Tibial nerve (tissue), 4 donors: ENCODE measurements at regions not wholly inside any gene's neighbourhood (a gene's known extent, or its start where the extent isn't known, plus 50 kb on each side); places are given as distances from the start of the nearest gene placed in this dataset.

ENCODE experiments used
- DNase-seq, 2 donors: peaks; one replicate each; pipeline ENCODE4 v3.0.0-alpha.2; 2019; ENCODE audit warnings: low spot score in 2 of 2
- H3K27ac ChIP-seq, 4 donors: fragments of 200-600 bp; sonication (generic) in 3 of 4; one replicate each; pipeline ENCODE4 v1.5.1; 2017 to 2019; ENCODE audit warnings: mild to moderate bottlenecking in 1 of 4
- H3K27me3 ChIP-seq, 2 donors: fragments of 200-600 bp; sonication (generic) in 1 of 2; one replicate each; pipeline versions ENCODE4 v1.5.1 to v1.6.0; 2017 to 2019
- H3K36me3 ChIP-seq, 3 donors: fragments of 200-600 bp; sonication (generic); one replicate each; pipeline ENCODE4 v1.5.1; 2018 to 2019
- H3K4me1 ChIP-seq, 4 donors: fragments of 200-600 bp; sonication (generic) in 3 of 4; one replicate each; pipeline ENCODE4 v1.5.1; 2017 to 2019
- H3K4me3 ChIP-seq, 4 donors: fragments of 200-600 bp; sonication (generic) in 3 of 4; one replicate each; pipeline ENCODE4 v1.5.1; 2017 to 2019; ENCODE audit warnings: mild to moderate bottlenecking in 1 of 4, moderate library complexity in 1 of 4
- H3K9me3 ChIP-seq, 4 donors: fragments of 200-600 bp; sonication (generic) in 3 of 4; one replicate each; pipeline ENCODE4 v1.5.1; 2017 to 2019
- CTCF ChIP-seq, 5 experiments: fragments of 200-600 bp in 3 of 5; fragments of 450-650 bp in 2 of 5; sonication (generic) in 3 of 5; IDR thresholded peaks; one replicate each; pipeline ENCODE4 v1.5.1; 2016 to 2019; ENCODE audit warnings: antibody characterized with exemption in 5 of 5, mild to moderate bottlenecking in 3 of 5, moderate library complexity in 2 of 5
- EP300 ChIP-seq, 2 donors: sonication (generic); formaldehyde crosslinking; IDR thresholded peaks; one replicate each; pipeline ENCODE4 v1.6.1; 2017; ENCODE audit warnings: antibody characterized with exemption in 2 of 2, mild to moderate bottlenecking in 1 of 2
- POLR2A ChIP-seq, 2 donors: fragments of 450-650 bp; IDR thresholded peaks; one replicate each; pipeline ENCODE4 v1.6.1; 2017; ENCODE audit warnings: antibody characterized with exemption in 2 of 2, mild to moderate bottlenecking in 2 of 2, moderate library complexity in 2 of 2
- WGBS, 2 donors: methylation state at CpG; one replicate each; pipeline ENCODE4 v1.1.5; 2018; 5-methylcytosine and 5-hydroxymethylcytosine counted together

- Histone ChIP-seq H3K36me3 (no peaks in the 10 kb centered on the region), H3K27ac (no peak overlapping the region), H3K27me3 (no peaks in the 10 kb centered on the region), H3K4me3 (no peak overlapping the region), H3K4me1 (peaks cover 0 to 11% (median 0%) of the 10 kb centered on the region in 4 donors), H3K9me3 (no peaks in the 10 kb centered on the region)
- WGBS, 2 donors = 81% methylated on average over 1 of the region's 1 CpG
- no peak for DNase-seq
- no peak for TF ChIP-seq POLR2A (IDR thresholded peaks at IDR 0.05)
- TF ChIP-seq CTCF (IDR thresholded peaks at IDR 0.05) = no peak
Observed at GRCh38 chr4:20486433-20486832, 213.8 kb upstream of the PACRGL start.

GRCh38 chr4:20487446-20487845 is 212.8 kb upstream of the PACRGL start:
- no peaks in the 10 kb centered on the region for H3K27me3 ChIP-seq
- H3K4me1 ChIP-seq = peaks cover 0 to 11% (median 0%) of the 10 kb centered on the region in 4 donors
- 38 to 43% methylated on average over 4 of the region's 4 CpGs for WGBS, 2 donors
- no peak overlapping the region for H3K27ac ChIP-seq
- H3K36me3 ChIP-seq = no peaks in the 10 kb centered on the region
- H3K9me3 ChIP-seq = no peaks in the 10 kb centered on the region
- no peak for DNase-seq
- TF ChIP-seq EP300 (IDR thresholded peaks at IDR 0.05) (no peak), POLR2A (IDR thresholded peaks at IDR 0.05) (no peak), CTCF (IDR thresholded peaks at IDR 0.05) (no peak)
- no peak overlapping the region for H3K4me3 ChIP-seq

GRCh38 chr4:20487852-20488251 is 212.4 kb upstream of the PACRGL start:
- 38 to 57% methylated on average over 1 of the region's 1 CpG for WGBS, 2 donors
- no peaks in the 10 kb centered on the region for H3K9me3 ChIP-seq
- no peak for TF ChIP-seq EP300 (IDR thresholded peaks at IDR 0.05)
- no peak for TF ChIP-seq POLR2A (IDR thresholded peaks at IDR 0.05)
- no peak for TF ChIP-seq CTCF (IDR thresholded peaks at IDR 0.05)

GRCh38 chr4:20490734-20491133 is 209.5 kb upstream of the PACRGL start:
- DNase-seq = no peak
- WGBS, 2 donors = 70% methylated on average over 3 of the region's 3 CpGs
- Histone ChIP-seq H3K9me3 (no peaks in the 10 kb centered on the region), H3K27ac (no peak overlapping the region), H3K27me3 (no peaks in the 10 kb centered on the region), H3K36me3 (no peaks in the 10 kb centered on the region), H3K4me1 (peaks cover 0 to 11% (median 0%) of the 10 kb centered on the region in 4 donors), H3K4me3 (no peak overlapping the region)
- TF ChIP-seq EP300 (IDR thresholded peaks at IDR 0.05) (no peak), CTCF (IDR thresholded peaks at IDR 0.05) (no peak), POLR2A (IDR thresholded peaks at IDR 0.05) (no peak)

More at GRCh38 chr4:20487852-20488251, 212.4 kb upstream of the PACRGL start:
- Histone ChIP-seq H3K4me1 (peaks cover 0 to 11% (median 0%) of the 10 kb centered on the region in 4 donors), H3K27ac (no peak overlapping the region), H3K27me3 (no peaks in the 10 kb centered on the region), H3K36me3 (no peaks in the 10 kb centered on the region), H3K4me3 (no peak overlapping the region)
- no peak for DNase-seq

- DNase-seq = no peak
- H3K4me1 ChIP-seq = no peaks in the 10 kb centered on the region
- WGBS, 2 donors = 73 to 93% methylated on average over 1 of the region's 1 CpG
- TF ChIP-seq EP300 (IDR thresholded peaks at IDR 0.05) = no peak
- no peak for TF ChIP-seq CTCF (IDR thresholded peaks at IDR 0.05)
- TF ChIP-seq POLR2A (IDR thresholded peaks at IDR 0.05) = no peak
- no peak overlapping the region for H3K4me3 ChIP-seq
- no peak overlapping the region for H3K27ac ChIP-seq
- no peaks in the 10 kb centered on the region for H3K36me3 ChIP-seq
- H3K9me3 ChIP-seq = no peaks in the 10 kb centered on the region
- H3K27me3 ChIP-seq = no peaks in the 10 kb centered on the region
Observed at GRCh38 chr4:20493761-20494353, 206.4 kb upstream of the PACRGL start.
